Retina (tissue), 1 donor: ENCODE measurements at regions not wholly inside any gene's neighbourhood (a gene's known extent, or its start where the extent isn't known, plus 50 kb on each side); places are given as distances from the start of the nearest gene placed in this dataset.

Source experiments
- DNase-seq: peaks from one replicate; pipeline ENCODE4 v3.0.0-alpha.2; 2016

GRCh38 chr1:244352156-244352830 is 99.4 kb downstream of the ADSS2 start:
- DNase-seq = no peak

- no peak for DNase-seq
Observed at GRCh38 chr1:244353551-244354091, 98.1 kb downstream of the ADSS2 start.

- no peak for DNase-seq
Observed at GRCh38 chr1:244354810-244355278, 96.9 kb downstream of the ADSS2 start.

GRCh38 chr1:244356376-244356775 is 95.3 kb downstream of the ADSS2 start:
- DNase-seq = no peak
